Neural cell (in vitro differentiated cells): ENCODE measurements at regions not wholly inside any gene's neighbourhood (a gene's known extent, or its start where the extent isn't known, plus 50 kb on each side); places are given as distances from the start of the nearest gene placed in this dataset.

Experiments used
- H2AFZ ChIP-seq: fragments of 200-600, 300-800 bp; sonication (generic), shearing (Covaris generic); 2 replicates; pipeline ENCODE4 v1.6.0; 2014; ENCODE audit warnings: low read depth, mild to moderate bottlenecking, antibody characterized with exemption, low read length, moderate library complexity
- H3F3A ChIP-seq: fragments of 200-600 bp; shearing (Covaris generic); 2 replicates; pipeline ENCODE4 v1.6.1; 2016; ENCODE audit warnings: mild to moderate bottlenecking, moderate library complexity, mixed read lengths, antibody characterized with exemption, low read length; ENCODE audit not compliant: insufficient read depth, poor library complexity, severe bottlenecking
- H3K27ac ChIP-seq: fragments of 200-600, 300-800 bp; sonication (generic), shearing (Covaris generic); 2 replicates; pipeline ENCODE4 v1.5.1; 2014; ENCODE audit warnings: mild to moderate bottlenecking, low read length, moderate library complexity
- H3K27me3 ChIP-seq: fragments of 300-800, 200-600 bp; sonication (generic), shearing (Covaris generic); 2 replicates; pipeline ENCODE4 v1.6.0; 2014; ENCODE audit warnings: mild to moderate bottlenecking, low read depth, low read length, moderate library complexity; ENCODE audit not compliant: insufficient read depth
- H3K36me3 ChIP-seq: fragments of 300-800, 200-600 bp; sonication (generic), shearing (Covaris generic); 2 replicates; pipeline ENCODE4 v1.5.1; 2014; ENCODE audit warnings: mild to moderate bottlenecking, antibody characterized with exemption, low read length, moderate library complexity; ENCODE audit not compliant: insufficient read depth
- H3K4me2 ChIP-seq: fragments of 300-800, 200-600 bp; sonication (generic), shearing (Covaris generic); 2 replicates; pipeline ENCODE4 v1.6.0; 2014; ENCODE audit warnings: mild to moderate bottlenecking, low read length
- H3K4me3 ChIP-seq: fragments of 300-800, 200-600 bp; sonication (generic), shearing (Covaris generic); 2 replicates; pipeline ENCODE4 v1.5.1; 2014; ENCODE audit warnings: mild to moderate bottlenecking, low read length, moderate library complexity
- H3K79me2 ChIP-seq: fragments of 200-600 bp; shearing (Covaris generic); replicated peaks from 2 replicates; pipeline ENCODE4 v1.6.0; 2014; ENCODE audit warnings: mild to moderate bottlenecking, low read length, moderate library complexity; ENCODE audit not compliant: insufficient read depth
- H3K9ac ChIP-seq: fragments of 300-800, 200-600 bp; sonication (generic), shearing (Covaris generic); 2 replicates; pipeline ENCODE4 v1.6.1; 2016; ENCODE audit warnings: mild to moderate bottlenecking, low read length, mixed read lengths
- H3K9me2 ChIP-seq: fragments of 200-600 bp; shearing (Covaris generic); 2 replicates; pipeline ENCODE4 v1.6.1; 2016; ENCODE audit warnings: mild to moderate bottlenecking, low read length, mixed read lengths; ENCODE audit not compliant: insufficient read depth
- H3K9me3 ChIP-seq: fragments of 200-600, 300-800 bp; sonication (generic), shearing (Covaris generic); 2 replicates; pipeline ENCODE4 v1.6.1; 2016; ENCODE audit warnings: mild to moderate bottlenecking, mixed run types, low read length, moderate library complexity, mixed read lengths
- H4K20me1 ChIP-seq: fragments of 200-600 bp; shearing (Covaris generic); 2 replicates; pipeline ENCODE4 v1.6.1; 2016; ENCODE audit warnings: mild to moderate bottlenecking, mixed run types; ENCODE audit not compliant: insufficient read depth
- CTCF ChIP-seq: fragments of 450-650 bp; IDR thresholded peaks from 2 replicates; pipeline ENCODE4 v1.5.1; 2014; ENCODE audit warnings: antibody characterized with exemption, mild to moderate bottlenecking, moderate library complexity; ENCODE audit not compliant: poor library complexity, severe bottlenecking
- EP300 ChIP-seq: fragments of 450-650 bp; conservative IDR thresholded peaks from 2 replicates; pipeline ENCODE4 v1.6.1; 2014; ENCODE audit warnings: antibody characterized with exemption, mild to moderate bottlenecking, moderate library complexity; ENCODE audit not compliant: poor library complexity, severe bottlenecking
- EZH2 ChIP-seq: fragments of 200-600, 300-800 bp; shearing (Covaris generic), sonication (generic); IDR thresholded peaks from 2 replicates; pipeline ENCODE4 v1.6.1; 2014; ENCODE audit warnings: antibody characterized with exemption, low read length, borderline replicate concordance, mild to moderate bottlenecking; ENCODE audit not compliant: insufficient read depth, poor library complexity, severe bottlenecking
- MXI1 ChIP-seq: fragments of 450-650 bp; conservative IDR thresholded peaks from 2 replicates; pipeline ENCODE4 v1.6.1; 2014; ENCODE audit warnings: antibody characterized with exemption, mild to moderate bottlenecking; ENCODE audit not compliant: poor library complexity, severe bottlenecking
- POLR2AphosphoS5 ChIP-seq: IDR thresholded peaks from 2 replicates; pipeline ENCODE4 v1.6.1; 2012
- RAD21 ChIP-seq: fragments of 450-650 bp; conservative IDR thresholded peaks from 2 replicates; pipeline ENCODE4 v1.6.1; 2014; ENCODE audit warnings: antibody characterized with exemption, mild to moderate bottlenecking, moderate library complexity
- SMC3 ChIP-seq: fragments of 450-650 bp; conservative IDR thresholded peaks from 2 replicates; pipeline ENCODE4 v1.6.1; 2014; ENCODE audit warnings: antibody characterized with exemption, mild to moderate bottlenecking, moderate library complexity; ENCODE audit not compliant: poor library complexity
- TAF1 ChIP-seq: IDR thresholded peaks from 2 replicates; pipeline ENCODE4 v1.6.1; 2012; ENCODE audit warnings: low read depth
- TF ChIP-seq, protein P1 (sequence below): IDR thresholded peaks from 2 replicates; pipeline ENCODE4 v1.6.1; 2012; ENCODE audit warnings: borderline replicate concordance

DNA sequence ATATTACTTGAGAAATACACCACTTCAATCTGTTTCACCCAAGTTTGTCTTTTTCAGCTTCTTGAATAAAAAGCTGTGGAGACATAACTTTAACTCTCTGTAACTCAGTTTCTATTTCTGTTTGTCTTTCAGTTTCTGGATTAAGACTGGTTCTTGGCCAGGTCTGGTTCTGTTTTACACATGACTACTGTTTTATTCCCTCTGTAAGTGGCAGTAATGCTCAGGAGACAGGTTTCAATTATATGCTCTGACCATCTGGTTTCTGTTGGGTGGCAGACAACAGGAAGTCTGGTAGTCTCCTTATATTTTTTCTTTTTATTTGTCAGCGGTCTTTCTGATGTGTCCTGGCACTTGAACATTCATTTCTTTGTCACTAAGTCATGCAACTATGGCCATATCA lies 102.9 kb downstream of the RPS29 start:
- H3K4me2 ChIP-seq: no peak overlapping the region
- H3K79me2 ChIP-seq: no peaks in the 10 kb centered on the region
- no peaks in the 10 kb centered on the region for H3K36me3 ChIP-seq
- H3K27ac ChIP-seq: no peak overlapping the region
- H3K27me3 ChIP-seq: no peaks in the 10 kb centered on the region
- H3K9me2 ChIP-seq: no peaks in the 10 kb centered on the region
- no peaks in the 10 kb centered on the region for H4K20me1 ChIP-seq
- no peak overlapping the region for H2AFZ ChIP-seq
- TF ChIP-seq POLR2AphosphoS5 (no peak), EP300 (no peak), CTCF (no peak), EZH2 (no peak), TAF1 (no peak), RAD21 (no peak), MXI1 (no peak), SMC3 (no peak)
- TF ChIP-seq, protein P1, sequence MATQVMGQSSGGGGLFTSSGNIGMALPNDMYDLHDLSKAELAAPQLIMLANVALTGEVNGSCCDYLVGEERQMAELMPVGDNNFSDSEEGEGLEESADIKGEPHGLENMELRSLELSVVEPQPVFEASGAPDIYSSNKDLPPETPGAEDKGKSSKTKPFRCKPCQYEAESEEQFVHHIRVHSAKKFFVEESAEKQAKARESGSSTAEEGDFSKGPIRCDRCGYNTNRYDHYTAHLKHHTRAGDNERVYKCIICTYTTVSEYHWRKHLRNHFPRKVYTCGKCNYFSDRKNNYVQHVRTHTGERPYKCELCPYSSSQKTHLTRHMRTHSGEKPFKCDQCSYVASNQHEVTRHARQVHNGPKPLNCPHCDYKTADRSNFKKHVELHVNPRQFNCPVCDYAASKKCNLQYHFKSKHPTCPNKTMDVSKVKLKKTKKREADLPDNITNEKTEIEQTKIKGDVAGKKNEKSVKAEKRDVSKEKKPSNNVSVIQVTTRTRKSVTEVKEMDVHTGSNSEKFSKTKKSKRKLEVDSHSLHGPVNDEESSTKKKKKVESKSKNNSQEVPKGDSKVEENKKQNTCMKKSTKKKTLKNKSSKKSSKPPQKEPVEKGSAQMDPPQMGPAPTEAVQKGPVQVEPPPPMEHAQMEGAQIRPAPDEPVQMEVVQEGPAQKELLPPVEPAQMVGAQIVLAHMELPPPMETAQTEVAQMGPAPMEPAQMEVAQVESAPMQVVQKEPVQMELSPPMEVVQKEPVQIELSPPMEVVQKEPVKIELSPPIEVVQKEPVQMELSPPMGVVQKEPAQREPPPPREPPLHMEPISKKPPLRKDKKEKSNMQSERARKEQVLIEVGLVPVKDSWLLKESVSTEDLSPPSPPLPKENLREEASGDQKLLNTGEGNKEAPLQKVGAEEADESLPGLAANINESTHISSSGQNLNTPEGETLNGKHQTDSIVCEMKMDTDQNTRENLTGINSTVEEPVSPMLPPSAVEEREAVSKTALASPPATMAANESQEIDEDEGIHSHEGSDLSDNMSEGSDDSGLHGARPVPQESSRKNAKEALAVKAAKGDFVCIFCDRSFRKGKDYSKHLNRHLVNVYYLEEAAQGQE: no peak
- H3K4me3 ChIP-seq: no peak overlapping the region
- H3K9me3 ChIP-seq: no peaks in the 10 kb centered on the region
- no peak overlapping the region for H3K9ac ChIP-seq
- no peaks in the 10 kb centered on the region for H3F3A ChIP-seq

- no peak overlapping the region for H3K4me3 ChIP-seq
- no peaks in the 10 kb centered on the region for H3K36me3 ChIP-seq
- no peak overlapping the region for H3K27ac ChIP-seq
- no peak overlapping the region for H2AFZ ChIP-seq
- no peak for TF ChIP-seq RAD21
- TF ChIP-seq EP300: no peak
- no peak for TF ChIP-seq SMC3
- TF ChIP-seq, protein P1: no peak
- TF ChIP-seq CTCF: no peak
- TF ChIP-seq EZH2: no peak
- no peak for TF ChIP-seq MXI1
- TF ChIP-seq POLR2AphosphoS5: no peak
- no peak for TF ChIP-seq TAF1
- no peak overlapping the region for H3K4me2 ChIP-seq
- H3K9me2 ChIP-seq: no peaks in the 10 kb centered on the region
- no peaks in the 10 kb centered on the region for H3K27me3 ChIP-seq
- H3K9me3 ChIP-seq: no peaks in the 10 kb centered on the region
- no peaks in the 10 kb centered on the region for H4K20me1 ChIP-seq
- no peaks in the 10 kb centered on the region for H3F3A ChIP-seq
- H3K9ac ChIP-seq: no peak overlapping the region
- H3K79me2 ChIP-seq: no peaks in the 10 kb centered on the region
Observed at GRCh38 chr14:49480979-49481498, 105.1 kb downstream of the RPS29 start.
